ENCODE measurements at regions not wholly inside any gene's neighbourhood (a gene's known extent, or its start where the extent isn't known, plus 50 kb on each side); places are given as distances from the start of the nearest gene placed in this dataset.
"Not testable (repeated sequence)": the region's sequence is repeated elsewhere in the genome, so short reads cannot be mapped to it uniquely, and the experiment has no call there.

- TF ChIP-seq CTCF (IDR thresholded peaks at IDR 0.05), result no peak
- ATAC-seq (ENCODE audit: insufficient number of reproducible peaks, low FRiP score, low read depth), result no peak
Measured at GRCh38 chr13:69234171-69234570, 873.5 kb upstream of the ATXN8OS start.

GRCh38 chr13:69226427-69226826 is 881.2 kb upstream of the ATXN8OS start:
- no peak for TF ChIP-seq CTCF (IDR thresholded peaks at IDR 0.05)
- Histone ChIP-seq H3K27me3 (replicated peaks; ENCODE audit: insufficient read depth) (no peaks in the 10 kb centered on the region), H3K36me3 (no peaks in the 10 kb centered on the region), H3K9me3 (no peaks in the 10 kb centered on the region), H3K27ac (no peak overlapping the region), H3K4me3 (no peak overlapping the region), H3K4me1 (ENCODE audit: control insufficient read depth in 1 of 2, low read depth in 2 of 2) (no peaks in the 10 kb centered on the region)
- ATAC-seq (ENCODE audit: insufficient number of reproducible peaks, low FRiP score, low read depth) (no peak), DNase-seq (ENCODE audit: low spot score) (no peak)

More at GRCh38 chr13:69234171-69234570, 873.5 kb upstream of the ATXN8OS start:
- Histone ChIP-seq H3K4me1 (ENCODE audit: control insufficient read depth in 1 of 2, low read depth in 2 of 2) (no peaks in the 10 kb centered on the region), H3K4me3 (no peak overlapping the region), H3K27ac (no peak overlapping the region), H3K36me3 (no peaks in the 10 kb centered on the region), H3K9me3 (no peaks in the 10 kb centered on the region), H3K27me3 (replicated peaks; ENCODE audit: insufficient read depth) (no peaks in the 10 kb centered on the region)
- no peak for DNase-seq (ENCODE audit: low spot score)

GRCh38 chr13:69221633-69222498 is 885.8 kb upstream of the ATXN8OS start:
- not testable (repeated sequence) for H3K27me3 ChIP-seq (replicated peaks; ENCODE audit: insufficient read depth); H3K27ac ChIP-seq; H3K36me3 ChIP-seq; H3K4me3 ChIP-seq; DNase-seq (ENCODE audit: low spot score); ATAC-seq (ENCODE audit: insufficient number of reproducible peaks, low FRiP score, low read depth); H3K4me1 ChIP-seq (ENCODE audit: control insufficient read depth in 1 of 2, low read depth in 2 of 2); H3K9me3 ChIP-seq

- Histone ChIP-seq H3K36me3 (no peaks in the 10 kb centered on the region), H3K4me1 (ENCODE audit: control insufficient read depth in 1 of 2, low read depth in 2 of 2) (no peaks in the 10 kb centered on the region), H3K27me3 (replicated peaks; ENCODE audit: insufficient read depth) (no peaks in the 10 kb centered on the region), H3K9me3 (no peaks in the 10 kb centered on the region), H3K4me3 (no peak overlapping the region), H3K27ac (no peak overlapping the region)
- DNase-seq (ENCODE audit: low spot score), result no peak
- ATAC-seq (ENCODE audit: insufficient number of reproducible peaks, low FRiP score, low read depth), result no peak
- no peak for TF ChIP-seq CTCF (IDR thresholded peaks at IDR 0.05)
Measured at GRCh38 chr13:69213396-69213795, 894.2 kb upstream of the ATXN8OS start.

GRCh38 chr13:69204620-69205019 is 903.0 kb upstream of the ATXN8OS start:
- H3K36me3 ChIP-seq, result no peaks in the 10 kb centered on the region
- H3K27ac ChIP-seq, result no peak overlapping the region
- TF ChIP-seq CTCF (IDR thresholded peaks at IDR 0.05), result no peak
- no peaks in the 10 kb centered on the region for H3K27me3 ChIP-seq (replicated peaks; ENCODE audit: insufficient read depth)
- H3K4me3 ChIP-seq, result no peak overlapping the region
- no peaks in the 10 kb centered on the region for H3K4me1 ChIP-seq (ENCODE audit: control insufficient read depth in 1 of 2, low read depth in 2 of 2)
- DNase-seq (ENCODE audit: low spot score) (no peak), ATAC-seq (ENCODE audit: insufficient number of reproducible peaks, low FRiP score, low read depth) (no peak)
- H3K9me3 ChIP-seq, result no peaks in the 10 kb centered on the region
